Nephron (organoid): ENCODE measurements at regions not wholly inside any gene's neighbourhood (a gene's known extent, or its start where the extent isn't known, plus 50 kb on each side); places are given as distances from the start of the nearest gene placed in this dataset.
A peak's percentile ranks its signal among the peaks of the same experiment; 100 is the strongest.

Experiments
- H3K27ac Mint-ChIP-seq, 3 experiments: 2 replicates each; pipeline ENCODE4 v1.8.0; 2020; ENCODE audit warnings: mixed read lengths in 3 of 3, mild to moderate bottlenecking in 2 of 3, moderate library complexity in 1 of 3
- H3K27me3 Mint-ChIP-seq: 2 replicates; pipeline ENCODE4 v1.8.0; 2021; ENCODE audit warnings: low read depth, mild to moderate bottlenecking, moderate library complexity, mixed read lengths
- H3K36me3 Mint-ChIP-seq: 2 replicates; pipeline ENCODE4 v1.8.0; 2020; ENCODE audit warnings: low read depth, mixed read lengths
- H3K4me1 Mint-ChIP-seq: 2 replicates; pipeline ENCODE4 v1.8.0; 2020; ENCODE audit warnings: mixed read lengths
- H3K4me3 Mint-ChIP-seq, 3 experiments: 2 replicates each; pipeline ENCODE4 v1.8.0; 2020; ENCODE audit warnings: mild to moderate bottlenecking in 3 of 3, mixed read lengths in 3 of 3, moderate library complexity in 2 of 3
- H3K9me3 Mint-ChIP-seq: 2 replicates; pipeline ENCODE4 v1.8.0; 2020; ENCODE audit warnings: mixed read lengths
- CTCF ChIP-seq, 3 experiments: fragments of 200-600 bp; sonication (generic); IDR thresholded peaks; one replicate each; pipeline ENCODE4 v1.5.0; 2021; ENCODE audit warnings: antibody characterized with exemption in 3 of 3; ENCODE audit not compliant: unreplicated experiment in 3 of 3

GRCh38 chr5:133806847-133807246 is 161.6 kb downstream of the C5orf15 start:
- Mint-ChIP-seq H3K36me3 (no peaks in the 10 kb centered on the region), H3K27me3 (peaks cover 34% of the 10 kb centered on the region), H3K27ac (no peak overlapping the region), H3K9me3 (peaks cover 3% of the 10 kb centered on the region), H3K4me3 (no peak overlapping the region), H3K4me1 (peaks cover 25% of the 10 kb centered on the region)
- TF ChIP-seq CTCF (IDR thresholded peaks at IDR 0.05; ENCODE audit: unreplicated experiment in 3 of 3), result no peak

- H3K9me3 Mint-ChIP-seq, result peaks cover 3% of the 10 kb centered on the region
- peaks cover 29% of the 10 kb centered on the region for H3K27me3 Mint-ChIP-seq
- peaks cover 25% of the 10 kb centered on the region for H3K4me1 Mint-ChIP-seq
- no peak overlapping the region for H3K4me3 Mint-ChIP-seq
- H3K36me3 Mint-ChIP-seq, result no peaks in the 10 kb centered on the region
- no peak for TF ChIP-seq CTCF (IDR thresholded peaks at IDR 0.05; ENCODE audit: unreplicated experiment in 3 of 3)
- H3K27ac Mint-ChIP-seq, result peak overlapping the region; percentile 26 to 71 (median 57)
Measured at GRCh38 chr5:133801955-133802751, 166.3 kb downstream of the C5orf15 start.

- H3K4me3 Mint-ChIP-seq, result no peak overlapping the region
- peak overlapping the region in 1 of 3 experiments; percentile 26 for H3K27ac Mint-ChIP-seq
- H3K27me3 Mint-ChIP-seq, result peaks cover 32% of the 10 kb centered on the region
- TF ChIP-seq CTCF (IDR thresholded peaks at IDR 0.05; ENCODE audit: unreplicated experiment in 3 of 3), result no peak
- H3K36me3 Mint-ChIP-seq, result no peaks in the 10 kb centered on the region
- H3K9me3 Mint-ChIP-seq, result peaks cover 3% of the 10 kb centered on the region
- H3K4me1 Mint-ChIP-seq, result peaks cover 30% of the 10 kb centered on the region
Measured at GRCh38 chr5:133801431-133801830, 167.0 kb downstream of the C5orf15 start.

- peaks cover 36% of the 10 kb centered on the region for H3K4me1 Mint-ChIP-seq
- H3K27me3 Mint-ChIP-seq, result peaks cover 22% of the 10 kb centered on the region
- H3K4me3 Mint-ChIP-seq, result no peak overlapping the region
- H3K36me3 Mint-ChIP-seq, result no peaks in the 10 kb centered on the region
- H3K27ac Mint-ChIP-seq, result no peak overlapping the region
- no peak for TF ChIP-seq CTCF (IDR thresholded peaks at IDR 0.05; ENCODE audit: unreplicated experiment in 3 of 3)
- H3K9me3 Mint-ChIP-seq, result peaks cover 3% of the 10 kb centered on the region
Measured at GRCh38 chr5:133799571-133800237, 168.7 kb downstream of the C5orf15 start.

GRCh38 chr5:133797167-133797566 is 171.3 kb downstream of the C5orf15 start:
- Mint-ChIP-seq H3K36me3 (no peaks in the 10 kb centered on the region), H3K27ac (peak overlapping the region in 1 of 3 experiments; percentile 24), H3K4me3 (no peak overlapping the region), H3K9me3 (no peaks in the 10 kb centered on the region), H3K4me1 (peaks cover 30% of the 10 kb centered on the region), H3K27me3 (peaks cover 29% of the 10 kb centered on the region)
- TF ChIP-seq CTCF (IDR thresholded peaks at IDR 0.05; ENCODE audit: unreplicated experiment in 3 of 3), result no peak
